GM12878 (cell line): ENCODE measurements at regions not wholly inside any gene's neighbourhood (a gene's known extent, or its start where the extent isn't known, plus 50 kb on each side); places are given as distances from the start of the nearest gene placed in this dataset.

Source experiments
- ATAC-seq: fragments of 200-7000 bp; cut with Tn5 transposase; 3 replicates; pipeline ENCODE4 v1.9.1; 2020; ENCODE audit warnings: mild to moderate bottlenecking, moderate library complexity
- BruUV-seq: library from RNA; stranded (reverse); fragments of 400-500 nt; replicated peaks from 2 replicates; lab custom pipeline; 2021; lab: Mats Ljungman, UMichigan
- CTCF ChIA-PET: fragments of 300-600 bp; sonication (Branson Sonifier 250); formaldehyde crosslinking; extraction: SDS; loops from one replicate; lab custom pipeline; 2021; ENCODE audit warnings: inconsistent platforms; lab: Yijun Ruan, JAX
- POLR2A ChIA-PET: fragments of 350-600 bp; formaldehyde crosslinking; extraction: SDS; loops from one replicate; lab custom pipeline; 2021; ENCODE audit warnings: inconsistent platforms; lab: Charles Lee
- RAD21 ChIA-PET: fragments of 300-600 bp; sonication (Branson Sonifier 250); formaldehyde crosslinking; loops from one replicate; lab custom pipeline; 2023; ENCODE audit warnings: antibody characterized with exemption; ENCODE audit not compliant: unreplicated experiment; lab: Charles Lee
- SMC1A ChIA-PET: fragments of 300-600 bp; sonication (Branson Sonifier 250); formaldehyde crosslinking; loops from one replicate; lab custom pipeline; 2023; ENCODE audit not compliant: unreplicated experiment, uncharacterized antibody; lab: Charles Lee
- DNase-seq: peaks from one replicate; pipeline ENCODE4 v3.0.0-alpha.2; 2011; ENCODE audit warnings: low read depth, low spot score
- FAIRE-seq: peaks from 3 replicates; lab custom pipeline; 2011; peaks lifted over from hg19 to GRCh38; lab: Jason Lieb, UNC
- H2AFZ ChIP-seq: 2 replicates; pipeline ENCODE4 v1.6.0; 2011; ENCODE audit warnings: low read depth, low read length, control low read depth; ENCODE audit not compliant: control insufficient read depth
- H3K27ac ChIP-seq: 2 replicates; pipeline ENCODE4 v1.5.1; 2011; ENCODE audit warnings: control low read depth; ENCODE audit not compliant: control insufficient read depth, insufficient read depth
- H3K27me3 ChIP-seq, 2 experiments: replicated peaks in 1 of 2; 2 replicates each; pipeline versions ENCODE4 v1.6.0 to v1.6.1; 2011; ENCODE audit warnings: low read length in 1 of 2; ENCODE audit not compliant: control insufficient read depth in 2 of 2, insufficient read depth in 2 of 2
- H3K36me3 ChIP-seq, 2 experiments: 2 replicates each; pipeline ENCODE4 v1.5.1; 2011; ENCODE audit warnings: low read length in 1 of 2; ENCODE audit not compliant: control insufficient read depth in 2 of 2, insufficient read depth in 2 of 2
- H3K4me1 ChIP-seq: 2 replicates; pipeline ENCODE4 v1.6.1; 2011; ENCODE audit warnings: mild to moderate bottlenecking, low read length, moderate library complexity, mixed read lengths; ENCODE audit not compliant: control insufficient read depth, insufficient read depth
- H3K4me2 ChIP-seq: 2 replicates; pipeline ENCODE4 v1.6.0; 2011; ENCODE audit warnings: control low read depth; ENCODE audit not compliant: control insufficient read depth, insufficient read depth
- H3K4me3 ChIP-seq: fragments of 200-600 bp; sonication (generic); 2 replicates; pipeline ENCODE4 v1.5.1; 2016
- H3K79me2 ChIP-seq: 2 replicates; pipeline ENCODE4 v1.6.0; 2011; ENCODE audit warnings: low read length; ENCODE audit not compliant: control insufficient read depth, insufficient read depth
- H3K9ac ChIP-seq: 2 replicates; pipeline ENCODE4 v1.8.0; 2011; ENCODE audit warnings: low read length, control low read depth, mixed read lengths; ENCODE audit not compliant: control insufficient read depth, insufficient read depth
- H3K9me3 ChIP-seq: replicated peaks from 3 replicates; pipeline ENCODE4 v1.5.1; 2011; ENCODE audit warnings: mild to moderate bottlenecking, low read length; ENCODE audit not compliant: control insufficient read depth, insufficient read depth
- H4K20me1 ChIP-seq: 2 replicates; pipeline ENCODE4 v1.6.0; 2011; ENCODE audit not compliant: control insufficient read depth, insufficient read depth
- BMI1 ChIP-seq: fragments of 450-650 bp; IDR thresholded peaks from 2 replicates; pipeline ENCODE4 v1.6.1; 2016; ENCODE audit warnings: mild to moderate bottlenecking, moderate library complexity, borderline replicate concordance
- CHD4 ChIP-seq: fragments of 200-600 bp; sonication (generic); IDR thresholded peaks from 2 replicates; pipeline ENCODE4 v1.6.1; 2016; ENCODE audit warnings: mild to moderate bottlenecking
- ELK1 ChIP-seq: IDR thresholded peaks from 2 replicates; pipeline ENCODE4 v1.6.1; 2012; ENCODE audit warnings: low read depth, low read length, improper control_type of control experiment
- EP300 ChIP-seq, 2 experiments: fragments of 150-350 bp in 1 of 2; IDR thresholded peaks; 2 replicates each; pipeline ENCODE4 v1.6.1; 2011 to 2012; ENCODE audit warnings: low read depth in 2 of 2, low read length in 2 of 2, borderline replicate concordance in 1 of 2, improper control_type of control experiment in 1 of 2, inconsistent platforms in 1 of 2; ENCODE audit not compliant: control insufficient read depth in 1 of 2
- NR2C1 ChIP-seq: fragments of 450-650 bp; IDR thresholded peaks from 2 replicates; pipeline ENCODE4 v1.6.1; 2017; ENCODE audit warnings: antibody characterized with exemption, mild to moderate bottlenecking, moderate library complexity
- SMC3 ChIP-seq: IDR thresholded peaks from 2 replicates; pipeline ENCODE4 v1.6.1; 2011; ENCODE audit warnings: low read length, improper control_type of control experiment, borderline replicate concordance
- SP1 ChIP-seq: IDR thresholded peaks from one replicate; pipeline ENCODE4 v1.6.1; 2011; ENCODE audit warnings: low read depth, low read length
- YY1 ChIP-seq: IDR thresholded peaks from 2 replicates; pipeline ENCODE4 v1.6.1; 2011; ENCODE audit warnings: low read depth, mild to moderate bottlenecking, low read length
- WGBS: methylation state at CpG from one replicate; pipeline ENCODE4 v1.1.6; 2016; ENCODE audit warnings: low lambda C conversion rate; ENCODE audit not compliant: insufficient replicate concordance, insufficient coverage; ENCODE audit errors: missing lambda C conversion rate; 5-methylcytosine and 5-hydroxymethylcytosine counted together
- in situ Hi-C: fragments of 300-500 bp; cut with MboI; formaldehyde crosslinking; loops from 9 replicates; pipeline ENCODE4 v1.14.3; 2018; ENCODE audit warnings: mixed read lengths
- intact Hi-C: fragments of 100-400 bp; cut with micrococcal nuclease; formaldehyde crosslinking; loops from one replicate; pipeline ENCODE4 v1.14.2; 2022; ENCODE audit not compliant: unreplicated experiment
- TF ChIP-seq, protein P1 (sequence below): fragments of 450-650 bp; IDR thresholded peaks from 2 replicates; pipeline ENCODE4 v1.6.1; 2016; ENCODE audit warnings: mild to moderate bottlenecking
- TF ChIP-seq, protein P2 (sequence below): fragments of 450-650 bp; formaldehyde crosslinking; IDR thresholded peaks from 2 replicates; pipeline ENCODE4 v1.5.0; 2022; ENCODE audit warnings: mild to moderate bottlenecking, missing genetic modification characterization

DNA sequence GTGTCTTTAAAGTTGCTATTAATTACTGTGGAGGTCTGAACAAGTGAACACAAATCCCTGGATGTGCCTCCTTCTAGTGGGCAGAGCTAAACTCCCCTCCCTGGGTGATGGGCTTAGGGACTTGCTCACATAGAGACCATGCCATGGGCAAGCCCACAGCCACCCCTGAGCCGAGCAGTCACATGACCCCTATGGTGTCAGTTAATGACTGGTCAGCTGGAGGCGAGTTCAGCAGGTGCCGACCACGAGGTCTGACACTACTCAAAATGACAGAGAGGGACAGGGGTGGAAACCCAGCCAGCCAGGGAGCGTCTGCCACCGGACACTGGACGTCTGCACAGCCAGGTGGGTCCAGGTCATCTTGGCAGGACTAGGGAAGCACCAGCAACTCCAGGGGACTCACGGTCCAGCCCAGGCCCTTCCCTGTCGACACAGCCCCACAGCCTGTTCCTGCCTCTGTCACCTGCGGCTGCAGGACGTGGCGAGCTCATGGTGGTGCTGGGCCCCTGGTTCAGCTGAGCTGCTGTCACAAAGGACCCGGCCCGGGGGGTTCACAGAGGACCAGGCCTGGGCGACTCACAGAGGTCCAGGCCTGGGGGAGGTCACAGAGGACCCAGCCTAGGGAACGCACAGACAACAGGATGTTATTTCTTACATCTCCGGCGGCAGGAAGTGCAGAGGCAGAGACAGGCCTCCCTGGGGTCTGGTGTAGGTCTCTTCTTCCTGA, 135.0 kb downstream of the BRD1 start:
- in situ Hi-C loops (no loop called here), intact Hi-C loops (no loop called here)
- FAIRE-seq (no peak), DNase-seq (no peak), ATAC-seq (no peak)
- H3K27ac ChIP-seq: no peak overlapping the region
- H3K4me3 ChIP-seq: no peak overlapping the region
- H3K27me3 ChIP-seq: no peaks in the 10 kb centered on the region; a peak in 1 of 4 replicates
- CTCF ChIA-PET: no interaction called here
- H3K9me3 ChIP-seq: no peaks in the 10 kb centered on the region; the same call in 2 of the 3 replicates
- WGBS: 17% methylated on average over 18 of the region's 18 CpGs
- BruUV-seq: no TSS peak
- POLR2A ChIA-PET: no interaction called here
- no peak overlapping the region for H3K4me2 ChIP-seq
- H3K9ac ChIP-seq: no peak overlapping the region
- H3K79me2 ChIP-seq: no peaks in the 10 kb centered on the region
- H3K36me3 ChIP-seq: no peaks in the 10 kb centered on the region
- H4K20me1 ChIP-seq: no peaks in the 10 kb centered on the region
- H3K4me1 ChIP-seq: no peaks in the 10 kb centered on the region
- TF ChIP-seq EP300 (IDR thresholded peaks at IDR 0.05; ENCODE audit: borderline replicate concordance in 1 of 2, control insufficient read depth in 1 of 2, low read depth in 2 of 2, low read length in 2 of 2) (no peak), ELK1 (no peak), CHD4 (no peak), SP1 (no peak), YY1 (no peak), SMC3 (no peak), NR2C1 (no peak), BMI1 (no peak)
- TF ChIP-seq, protein P1, sequence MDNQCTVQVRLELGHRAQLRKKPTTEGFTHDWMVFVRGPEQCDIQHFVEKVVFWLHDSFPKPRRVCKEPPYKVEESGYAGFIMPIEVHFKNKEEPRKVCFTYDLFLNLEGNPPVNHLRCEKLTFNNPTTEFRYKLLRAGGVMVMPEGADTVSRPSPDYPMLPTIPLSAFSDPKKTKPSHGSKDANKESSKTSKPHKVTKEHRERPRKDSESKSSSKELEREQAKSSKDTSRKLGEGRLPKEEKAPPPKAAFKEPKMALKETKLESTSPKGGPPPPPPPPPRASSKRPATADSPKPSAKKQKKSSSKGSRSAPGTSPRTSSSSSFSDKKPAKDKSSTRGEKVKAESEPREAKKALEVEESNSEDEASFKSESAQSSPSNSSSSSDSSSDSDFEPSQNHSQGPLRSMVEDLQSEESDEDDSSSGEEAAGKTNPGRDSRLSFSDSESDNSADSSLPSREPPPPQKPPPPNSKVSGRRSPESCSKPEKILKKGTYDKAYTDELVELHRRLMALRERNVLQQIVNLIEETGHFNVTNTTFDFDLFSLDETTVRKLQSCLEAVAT: no peak
- TF ChIP-seq, protein P2, sequence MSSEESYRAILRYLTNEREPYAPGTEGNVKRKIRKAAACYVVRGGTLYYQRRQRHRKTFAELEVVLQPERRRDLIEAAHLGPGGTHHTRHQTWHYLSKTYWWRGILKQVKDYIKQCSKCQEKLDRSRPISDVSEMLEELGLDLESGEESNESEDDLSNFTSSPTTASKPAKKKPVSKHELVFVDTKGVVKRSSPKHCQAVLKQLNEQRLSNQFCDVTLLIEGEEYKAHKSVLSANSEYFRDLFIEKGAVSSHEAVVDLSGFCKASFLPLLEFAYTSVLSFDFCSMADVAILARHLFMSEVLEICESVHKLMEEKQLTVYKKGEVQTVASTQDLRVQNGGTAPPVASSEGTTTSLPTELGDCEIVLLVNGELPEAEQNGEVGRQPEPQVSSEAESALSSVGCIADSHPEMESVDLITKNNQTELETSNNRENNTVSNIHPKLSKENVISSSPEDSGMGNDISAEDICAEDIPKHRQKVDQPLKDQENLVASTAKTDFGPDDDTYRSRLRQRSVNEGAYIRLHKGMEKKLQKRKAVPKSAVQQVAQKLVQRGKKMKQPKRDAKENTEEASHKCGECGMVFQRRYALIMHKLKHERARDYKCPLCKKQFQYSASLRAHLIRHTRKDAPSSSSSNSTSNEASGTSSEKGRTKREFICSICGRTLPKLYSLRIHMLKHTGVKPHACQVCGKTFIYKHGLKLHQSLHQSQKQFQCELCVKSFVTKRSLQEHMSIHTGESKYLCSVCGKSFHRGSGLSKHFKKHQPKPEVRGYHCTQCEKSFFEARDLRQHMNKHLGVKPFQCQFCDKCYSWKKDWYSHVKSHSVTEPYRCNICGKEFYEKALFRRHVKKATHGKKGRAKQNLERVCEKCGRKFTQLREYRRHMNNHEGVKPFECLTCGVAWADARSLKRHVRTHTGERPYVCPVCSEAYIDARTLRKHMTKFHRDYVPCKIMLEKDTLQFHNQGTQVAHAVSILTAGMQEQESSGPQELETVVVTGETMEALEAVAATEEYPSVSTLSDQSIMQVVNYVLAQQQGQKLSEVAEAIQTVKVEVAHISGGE: no peak
- SMC1A ChIA-PET: no interaction called here
- RAD21 ChIA-PET: no interaction called here
- H2AFZ ChIP-seq: no peak overlapping the region
